GM19035 (cell line): ENCODE measurements at regions not wholly inside any gene's neighbourhood (a gene's known extent, or its start where the extent isn't known, plus 50 kb on each side); places are given as distances from the start of the nearest gene placed in this dataset.

Experiments used
- ATAC-seq: cut with Tn5 transposase; IDR thresholded peaks from one replicate; pipeline ENCODE4 v1.9.1; 2021; ENCODE audit not compliant: unreplicated experiment

GRCh38 chr13:64867856-64868255 is 2362.3 kb downstream of the PCDH9 start:
- ATAC-seq: no peak

- ATAC-seq: no peak
Observed at GRCh38 chr13:64866331-64866730, 2363.8 kb downstream of the PCDH9 start.

GRCh38 chr13:64855506-64855905 is 2374.6 kb downstream of the PCDH9 start:
- ATAC-seq: no peak

GRCh38 chr13:64850017-64850416 is 2380.1 kb downstream of the PCDH9 start:
- ATAC-seq: no peak

GRCh38 chr13:64849196-64849595 is 2380.9 kb downstream of the PCDH9 start:
- no peak for ATAC-seq

GRCh38 chr13:64847767-64848166 is 2382.4 kb downstream of the PCDH9 start:
- no peak for ATAC-seq

GRCh38 chr13:64845110-64845509 is 2385.0 kb downstream of the PCDH9 start:
- no peak for ATAC-seq

- ATAC-seq: no peak
Observed at GRCh38 chr13:64819081-64819480, 2411.1 kb downstream of the PCDH9 start.

- no peak for ATAC-seq
Observed at GRCh38 chr13:64817691-64818090, 2412.4 kb downstream of the PCDH9 start.

GRCh38 chr13:64810750-64811149 is 2419.4 kb downstream of the PCDH9 start:
- no peak for ATAC-seq

GRCh38 chr13:64808704-64809103 is 2421.4 kb downstream of the PCDH9 start:
- ATAC-seq: no peak

GRCh38 chr13:64801768-64802167 is 2428.4 kb downstream of the PCDH9 start:
- ATAC-seq: no peak

- no peak for ATAC-seq
Observed at GRCh38 chr13:64798422-64798821, 2431.7 kb downstream of the PCDH9 start.

- no peak for ATAC-seq
Observed at GRCh38 chr13:64793592-64793991, 2436.5 kb downstream of the PCDH9 start.

GRCh38 chr13:64793131-64793530 is 2437.0 kb downstream of the PCDH9 start:
- ATAC-seq: no peak

GRCh38 chr13:64791373-64791772 is 2438.8 kb downstream of the PCDH9 start:
- ATAC-seq: no peak

- ATAC-seq: no peak
Observed at GRCh38 chr13:64782466-64782865, 2447.7 kb downstream of the PCDH9 start.

GRCh38 chr13:64778002-64778401 is 2452.1 kb downstream of the PCDH9 start:
- ATAC-seq: no peak

- no peak for ATAC-seq
Observed at GRCh38 chr13:64774915-64775314, 2455.2 kb downstream of the PCDH9 start.

- ATAC-seq: no peak
Observed at GRCh38 chr13:64770743-64771142, 2459.4 kb downstream of the PCDH9 start.

GRCh38 chr13:64767054-64767453 is 2463.1 kb downstream of the PCDH9 start:
- ATAC-seq: no peak

GRCh38 chr13:64765636-64766035 is 2464.5 kb downstream of the PCDH9 start:
- no peak for ATAC-seq

GRCh38 chr13:64758521-64759244 is 2471.5 kb downstream of the PCDH9 start:
- no peak for ATAC-seq
